Prostate gland (tissue), 2 donors: ENCODE measurements at regions not wholly inside any gene's neighbourhood (a gene's known extent, or its start where the extent isn't known, plus 50 kb on each side); places are given as distances from the start of the nearest gene placed in this dataset.

Experiments used
- CTCF ChIP-seq, 4 experiments: fragments of 200-600 bp in 2 of 4; fragments of 450-650 bp in 2 of 4; sonication (generic) in 2 of 4; IDR thresholded peaks; 1 replicate in 3 of 4; 2 replicates in 1 of 4; pipeline ENCODE4 v1.5.1; 2016 to 2019; ENCODE audit warnings: antibody characterized with exemption in 4 of 4, mild to moderate bottlenecking in 2 of 4, moderate library complexity in 2 of 4
- POLR2A ChIP-seq: fragments of 450-650 bp; IDR thresholded peaks from one replicate; pipeline ENCODE4 v1.6.1; 2016; ENCODE audit warnings: antibody characterized with exemption, mild to moderate bottlenecking
- POLR2AphosphoS5 ChIP-seq: sonication (generic); formaldehyde crosslinking; IDR thresholded peaks from one replicate; pipeline ENCODE4 v1.6.1; 2017; ENCODE audit warnings: antibody characterized with exemption

DNA sequence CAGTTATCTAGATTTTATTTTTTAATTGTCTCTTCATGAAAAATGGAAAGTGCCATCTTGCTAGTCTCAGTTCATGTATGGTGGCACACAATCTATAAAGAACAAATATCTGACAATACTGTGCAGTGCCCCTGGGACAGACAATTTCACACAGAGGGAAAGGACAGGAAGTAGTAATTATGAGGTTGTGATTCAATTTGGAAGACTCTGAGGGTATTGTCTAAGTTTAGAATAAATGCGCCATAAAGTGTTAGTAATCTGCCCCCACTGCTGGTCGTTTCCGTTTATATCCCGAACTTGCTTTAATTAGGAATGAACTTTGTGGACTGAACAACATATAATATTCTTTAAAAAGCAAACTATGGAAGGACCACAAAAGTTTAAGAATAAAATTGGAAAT is 196.4 kb upstream of the SLC24A5 start:
- no peak for TF ChIP-seq POLR2AphosphoS5
- no peak for TF ChIP-seq CTCF (IDR thresholded peaks at IDR 0.05)
- no peak for TF ChIP-seq POLR2A
